HG03565 (cell line): ENCODE measurements at regions not wholly inside any gene's neighbourhood (a gene's known extent, or its start where the extent isn't known, plus 50 kb on each side); places are given as distances from the start of the nearest gene placed in this dataset.

Experiments used
- ATAC-seq: cut with Tn5 transposase; IDR thresholded peaks from one replicate; pipeline ENCODE4 v1.9.1; 2021; ENCODE audit warnings: mild to moderate bottlenecking, moderate library complexity; ENCODE audit not compliant: unreplicated experiment

DNA sequence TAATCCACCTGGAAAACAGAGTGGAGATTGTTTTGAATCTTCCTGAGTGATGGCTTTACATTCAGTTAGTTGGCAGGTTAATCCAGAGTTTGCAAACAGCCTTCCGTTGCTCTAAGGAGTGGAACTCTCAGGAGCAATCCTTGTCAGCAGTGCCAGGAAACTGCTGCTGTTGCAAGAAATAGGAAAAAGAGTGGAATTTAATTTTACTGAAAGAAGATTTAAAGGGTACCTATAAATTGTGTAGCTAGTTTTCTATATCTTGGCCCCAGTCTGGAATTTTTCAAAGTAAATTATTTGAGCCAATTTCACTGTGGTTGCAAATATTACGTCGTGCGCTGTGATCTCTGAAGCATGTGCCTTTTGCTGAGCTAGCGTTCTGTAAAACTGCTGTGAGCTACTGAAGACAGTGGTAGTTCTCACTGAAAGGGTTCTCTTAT lies 55.5 kb upstream of the SLC5A12 start:
- no peak for ATAC-seq

DNA sequence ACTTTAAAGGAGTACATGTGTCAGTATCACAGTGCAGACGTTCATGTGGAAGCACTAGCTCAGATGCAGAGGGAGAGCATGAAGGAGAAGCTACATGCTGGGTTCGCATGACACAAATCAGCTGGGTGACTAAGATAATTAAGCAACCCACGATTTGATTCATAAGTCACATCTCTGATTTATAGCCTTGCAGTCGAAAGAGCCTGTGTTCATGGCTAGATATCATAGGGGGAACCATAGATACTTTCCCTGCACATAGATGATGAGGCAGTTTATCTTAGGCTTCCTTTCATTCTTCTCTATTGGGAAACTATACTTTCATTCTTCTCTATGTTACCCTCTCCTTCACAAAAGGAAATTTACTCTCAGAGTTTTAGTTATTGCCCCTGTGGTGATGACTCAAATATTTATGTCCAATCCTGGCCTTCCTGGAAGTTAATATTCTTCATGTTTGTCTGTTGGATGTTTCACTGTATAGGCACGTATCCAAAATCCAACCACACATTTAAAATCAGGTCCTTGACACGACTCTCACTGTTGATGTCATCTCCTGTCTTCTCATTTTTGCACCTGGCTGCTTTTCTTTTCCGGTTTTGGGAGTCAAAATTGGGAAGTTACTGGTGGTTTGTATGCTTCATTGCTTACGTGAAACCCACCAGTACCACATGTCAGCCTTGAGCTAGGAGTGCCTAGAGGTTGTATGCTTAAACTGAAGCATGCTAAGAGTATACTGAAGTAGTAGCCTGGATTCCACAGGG lies 56.3 kb upstream of the SLC5A12 start:
- ATAC-seq, result no peak

DNA sequence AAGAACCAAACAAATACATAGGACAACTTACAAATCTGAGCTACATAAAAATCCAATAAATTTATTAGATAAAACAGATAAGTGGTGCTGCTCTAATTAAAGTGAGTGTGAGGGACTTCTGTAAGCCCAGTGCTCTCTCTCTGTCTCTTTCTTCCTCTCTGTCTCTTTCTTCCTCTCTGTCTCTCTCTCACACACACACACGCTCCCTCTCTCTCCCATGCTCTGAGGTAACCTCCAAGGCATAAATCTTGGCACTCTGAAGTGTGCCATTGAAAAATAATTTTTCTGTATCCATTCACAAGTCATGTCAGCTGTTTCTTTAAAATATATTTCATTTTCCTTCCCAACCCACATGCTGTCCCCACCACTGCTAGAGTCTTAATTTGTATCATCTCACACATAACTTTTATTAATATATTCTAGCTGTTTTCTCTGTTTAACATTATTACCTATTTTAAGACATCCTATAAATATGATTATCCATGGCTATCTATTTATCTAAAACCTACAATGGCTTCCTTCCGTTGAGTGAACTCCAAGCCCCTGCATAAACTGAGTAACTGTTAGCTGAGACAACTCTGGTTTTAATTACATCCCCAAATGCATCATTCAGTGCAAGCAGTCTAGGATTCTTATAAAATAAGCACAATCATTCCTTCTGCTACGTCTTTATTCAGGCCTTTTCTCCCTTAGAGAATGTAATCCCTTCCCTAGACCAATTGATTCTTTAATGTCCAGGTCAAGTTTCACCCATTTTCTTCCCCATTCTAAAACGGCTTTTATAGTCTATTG lies 57.4 kb upstream of the SLC5A12 start:
- no peak for ATAC-seq

DNA sequence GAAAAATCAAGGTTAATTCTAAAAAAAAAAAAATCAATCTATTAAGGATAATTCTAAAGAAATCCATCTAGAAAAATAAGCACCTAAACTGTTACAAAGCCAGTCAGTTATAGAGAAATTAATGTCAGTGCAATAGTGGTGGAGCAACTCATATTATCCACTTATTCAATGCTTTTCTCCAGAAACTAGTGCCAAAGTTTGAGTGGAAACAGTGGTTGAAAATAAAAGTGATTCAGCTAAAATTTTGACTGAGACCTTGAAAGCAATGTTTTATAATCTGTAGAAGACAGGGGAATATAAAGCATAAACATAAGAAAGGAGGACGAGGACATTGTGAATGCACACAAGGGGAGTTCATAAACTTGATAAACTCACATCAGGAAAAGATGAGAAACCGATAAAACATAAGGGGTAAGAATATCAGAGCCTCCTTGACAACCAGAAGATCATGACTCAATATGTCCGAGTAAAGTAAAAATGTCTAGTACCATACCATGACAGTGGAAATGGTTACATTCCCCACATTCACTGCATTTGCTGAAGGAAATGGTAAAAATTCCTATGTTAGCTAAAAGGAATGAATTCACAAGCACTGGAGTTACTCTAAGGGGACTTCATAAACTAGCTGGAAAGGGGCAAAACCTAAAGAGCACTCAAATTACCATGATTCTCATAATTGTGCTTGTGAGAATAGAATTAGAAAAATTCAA lies 58.7 kb upstream of the SLC5A12 start:
- no peak for ATAC-seq

DNA sequence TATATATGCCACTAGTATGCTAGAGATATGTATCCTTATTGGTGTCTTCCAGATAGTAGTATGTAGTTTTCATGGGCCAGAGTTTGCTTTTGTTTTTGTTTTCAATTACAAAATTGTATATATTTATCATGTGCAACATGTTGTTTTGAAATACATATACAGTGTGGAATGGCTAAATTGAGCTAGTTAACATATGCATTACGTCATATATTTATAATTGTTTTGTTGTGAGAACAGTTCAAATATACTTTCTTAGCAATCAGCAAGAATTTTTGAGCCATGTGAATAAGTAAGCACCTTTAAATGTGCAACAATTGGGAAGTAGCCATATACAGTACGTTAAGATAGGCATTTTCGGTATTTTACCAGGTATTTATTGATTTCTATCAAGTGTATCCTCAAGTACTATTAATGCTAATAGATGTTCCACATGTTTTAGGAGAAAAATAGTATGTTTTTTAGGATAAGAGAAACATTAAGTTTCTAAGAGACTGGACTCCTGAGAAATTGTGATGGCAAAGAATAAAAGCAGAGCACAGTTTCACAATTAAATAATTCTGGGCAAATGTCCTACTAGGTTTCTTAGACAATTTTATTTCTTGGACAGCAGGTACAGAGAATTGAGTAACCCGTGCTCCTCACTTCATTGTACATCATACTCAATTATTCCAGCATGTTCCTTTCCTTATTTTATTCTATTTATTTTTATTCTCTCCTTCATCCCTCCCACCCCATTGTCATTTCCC lies 60.5 kb upstream of the SLC5A12 start:
- no peak for ATAC-seq

DNA sequence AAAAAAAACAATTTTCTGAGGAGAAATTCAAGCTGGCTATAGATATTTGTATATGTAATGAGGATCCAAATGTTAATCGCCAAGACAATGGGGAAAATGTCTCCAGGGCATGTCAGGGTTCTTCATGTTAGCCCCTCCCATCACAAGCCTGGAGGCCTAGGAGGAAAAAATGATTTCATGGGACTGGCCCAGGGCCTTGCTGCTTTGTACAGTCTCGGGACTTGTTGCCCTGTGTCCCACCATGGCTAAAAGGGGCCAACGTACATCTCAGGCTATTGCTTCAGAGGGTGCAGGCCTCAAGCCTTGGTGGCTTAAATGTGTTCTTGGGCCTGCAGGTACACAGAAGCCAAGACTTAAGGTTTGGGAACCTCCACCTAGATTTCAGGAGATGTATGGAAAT lies 62.1 kb upstream of the SLC5A12 start:
- no peak for ATAC-seq

DNA sequence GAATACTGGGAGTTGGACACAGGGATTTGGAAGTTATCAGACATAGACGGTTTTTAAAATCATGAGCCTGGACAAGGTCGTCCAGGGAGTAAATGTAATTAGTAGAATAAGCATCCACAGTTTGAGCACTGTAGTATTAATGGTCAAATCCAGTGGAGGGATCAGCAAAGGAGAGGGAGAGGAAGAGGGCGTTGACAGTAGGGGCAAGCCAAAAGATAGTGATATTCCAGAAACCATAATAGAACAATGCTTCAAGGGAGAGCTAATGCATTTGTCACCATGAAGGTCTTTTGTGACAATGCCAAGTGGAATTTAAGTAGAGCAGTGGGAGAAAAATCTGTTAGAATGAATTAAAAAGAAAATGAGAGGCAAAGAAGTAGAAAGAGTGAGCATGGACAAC lies 68.9 kb upstream of the SLC5A12 start:
- ATAC-seq, result no peak

DNA sequence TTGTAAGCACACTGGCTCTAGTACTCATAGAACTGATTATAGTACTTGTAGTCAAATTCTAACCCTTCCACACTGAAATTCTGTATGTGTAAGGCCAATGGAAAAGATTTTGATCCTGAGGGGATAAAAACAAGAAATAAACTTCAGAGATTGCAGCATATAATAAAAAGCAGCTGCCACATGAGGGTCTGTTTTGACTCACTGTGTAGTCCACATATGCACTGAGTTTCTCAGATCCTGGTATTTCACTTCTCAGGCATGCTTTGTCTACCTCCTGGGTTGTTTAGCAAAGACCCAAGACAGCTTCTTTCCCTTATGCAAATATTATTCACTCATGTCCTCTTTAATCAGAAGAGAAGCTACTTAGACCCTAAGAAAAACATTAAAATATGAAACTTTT lies 71.1 kb upstream of the SLC5A12 start:
- no peak for ATAC-seq

DNA sequence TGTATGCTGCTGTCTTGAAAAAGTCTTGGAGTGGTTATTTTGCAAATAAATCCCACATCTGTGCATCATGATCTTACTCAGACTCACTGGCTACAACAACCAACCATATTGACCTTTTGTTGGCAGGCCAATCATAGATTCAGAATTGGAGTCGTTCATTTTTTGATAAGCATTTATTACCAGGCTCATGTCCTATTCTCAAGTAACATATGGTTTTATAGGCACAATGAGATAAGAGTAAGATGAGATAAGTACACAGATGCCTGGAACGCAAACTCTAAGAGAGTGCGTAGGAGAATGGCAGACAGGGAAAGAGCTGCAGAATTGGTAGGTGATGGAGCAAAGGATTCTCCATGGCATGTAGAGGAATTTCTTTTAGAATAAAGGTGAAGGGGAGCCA lies 71.6 kb upstream of the SLC5A12 start:
- no peak for ATAC-seq

DNA sequence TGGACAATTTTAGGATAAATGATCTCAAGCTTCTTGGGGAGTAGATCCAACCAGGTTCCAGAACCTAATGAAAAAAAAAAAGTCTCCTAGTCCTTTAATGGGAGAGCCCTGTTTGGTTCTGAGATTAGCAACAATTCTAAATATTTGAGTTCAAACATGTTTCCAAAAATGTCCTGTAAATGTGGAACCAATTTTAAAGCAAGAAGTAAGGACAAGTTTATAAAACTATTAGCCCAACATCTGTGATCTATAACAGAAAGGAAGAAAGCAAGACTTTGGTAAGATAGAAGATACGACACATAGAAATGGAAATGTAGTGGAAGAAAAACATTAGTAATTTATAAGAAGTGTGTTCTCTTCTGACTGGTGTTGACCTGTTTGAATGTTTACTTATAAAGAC lies 79.7 kb upstream of the SLC5A12 start:
- ATAC-seq, result no peak

DNA sequence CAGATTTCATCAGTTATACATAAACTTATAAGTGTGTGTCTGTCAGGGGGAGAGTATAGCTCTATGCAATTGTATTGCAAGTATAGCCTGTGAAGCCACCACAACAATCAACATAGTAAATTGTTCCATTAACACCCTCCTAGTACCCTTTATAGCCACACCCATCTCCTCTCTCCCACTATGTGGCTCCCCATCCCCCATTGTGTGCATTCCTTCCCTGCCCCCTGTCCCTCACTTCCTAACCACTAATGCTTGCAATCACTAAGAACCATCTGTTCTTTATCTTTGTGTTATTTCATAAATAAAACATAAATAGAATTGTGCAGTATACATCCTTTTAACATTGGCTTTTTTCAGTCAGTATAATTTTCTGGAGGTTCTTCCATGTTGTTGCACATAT lies 83.1 kb upstream of the SLC5A12 start:
- no peak for ATAC-seq

DNA sequence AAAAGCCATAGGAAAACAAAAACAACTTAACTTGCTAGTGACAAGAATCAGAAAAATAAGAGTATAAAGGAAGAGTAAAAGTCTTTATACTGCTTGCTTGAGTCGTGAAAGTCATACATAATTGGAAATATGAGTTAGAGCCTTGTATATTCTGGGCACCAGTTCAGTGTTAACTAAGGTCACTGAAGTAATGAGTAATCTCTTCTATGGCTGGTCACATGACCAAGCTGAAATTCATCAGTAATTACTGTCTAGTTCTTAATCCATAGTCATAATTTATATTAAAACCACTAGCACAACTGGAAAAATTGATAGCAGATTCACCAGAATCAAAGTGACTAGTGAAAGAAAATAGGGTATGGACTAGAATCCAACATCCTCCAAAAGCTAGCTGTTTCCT lies 84.4 kb upstream of the SLC5A12 start:
- ATAC-seq, result no peak

DNA sequence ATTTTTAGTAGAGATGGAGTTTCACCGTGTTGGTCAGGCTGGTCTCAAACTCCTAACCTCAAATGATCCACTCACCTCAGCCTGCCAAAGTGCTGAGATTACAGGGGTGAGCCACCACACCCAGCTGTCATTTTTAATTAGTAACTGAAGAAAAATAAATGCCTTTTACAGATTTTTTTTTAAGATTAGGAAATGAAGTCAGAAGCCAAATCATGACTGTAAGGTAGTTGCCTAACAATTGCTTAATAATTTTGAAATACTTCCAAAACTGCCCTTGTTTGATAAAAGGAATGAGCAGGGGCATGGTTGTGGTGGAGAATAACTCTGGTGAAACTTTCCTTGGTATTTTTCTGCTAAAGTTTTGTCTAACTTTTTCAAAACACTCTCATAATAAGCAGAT lies 98.9 kb upstream of the SLC5A12 start:
- ATAC-seq, result no peak

DNA sequence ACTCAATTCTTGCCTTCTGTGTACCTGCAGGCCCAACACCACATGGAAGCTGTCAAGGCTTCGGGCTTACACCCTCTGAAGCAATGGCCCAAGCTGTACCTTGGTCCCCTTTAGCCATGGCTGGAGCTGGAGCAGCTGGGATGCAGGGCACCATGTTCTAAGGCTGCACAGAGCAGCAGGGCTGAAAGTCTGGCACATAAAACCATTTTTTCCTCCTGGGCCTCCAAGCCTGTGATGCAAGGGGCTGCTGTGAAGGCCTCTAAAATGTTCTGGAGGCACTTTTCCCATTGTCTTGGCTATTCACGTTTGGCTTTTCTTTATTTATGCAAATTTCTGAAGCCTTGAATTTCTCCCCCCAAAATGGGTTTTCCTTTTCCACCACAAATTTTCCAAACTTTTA lies 102.1 kb upstream of the SLC5A12 start:
- ATAC-seq, result no peak

DNA sequence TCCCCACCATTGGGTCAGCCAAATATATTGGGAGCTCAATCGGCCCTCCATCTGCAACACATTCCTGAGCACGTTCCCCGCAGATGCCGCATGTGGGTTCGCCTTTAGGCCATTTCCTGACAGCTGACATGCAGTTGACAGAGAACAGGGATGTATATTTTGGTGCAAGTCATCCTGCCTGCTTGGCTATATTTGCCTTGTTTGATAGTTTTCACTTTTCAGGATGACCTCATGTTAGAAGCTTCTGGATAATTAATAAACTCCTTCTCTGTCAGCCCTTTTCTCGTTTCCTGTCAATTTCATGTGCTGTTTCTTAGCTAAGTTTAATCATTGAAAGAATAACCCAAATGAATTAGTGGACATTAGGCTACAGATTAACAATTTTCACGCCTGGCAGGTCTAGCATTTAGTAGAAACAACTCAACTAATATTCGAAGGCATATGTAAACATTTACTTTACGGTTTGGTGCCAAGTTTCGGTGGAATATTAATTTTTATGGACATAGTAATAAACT lies 105.8 kb upstream of the SLC5A12 start:
- ATAC-seq, result no peak

DNA sequence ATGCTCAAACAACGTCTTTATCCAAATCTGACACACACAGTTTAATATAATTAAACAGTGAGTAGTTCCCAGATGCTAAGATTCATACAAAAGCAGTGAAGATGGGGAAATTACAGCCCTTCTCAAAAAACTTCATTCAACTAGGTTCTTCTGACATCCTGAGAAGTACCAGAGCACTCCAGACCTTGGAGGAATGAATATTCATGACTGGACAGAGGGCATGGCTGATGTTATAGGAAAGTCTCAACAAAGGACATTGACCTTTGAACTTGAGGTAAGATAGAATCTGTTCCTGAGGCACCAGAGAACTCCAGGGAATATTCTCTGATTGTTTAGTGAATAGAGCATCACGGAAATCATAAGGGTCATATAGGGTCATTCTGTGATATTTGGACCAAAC lies 106.4 kb upstream of the SLC5A12 start:
- ATAC-seq, result no peak

DNA sequence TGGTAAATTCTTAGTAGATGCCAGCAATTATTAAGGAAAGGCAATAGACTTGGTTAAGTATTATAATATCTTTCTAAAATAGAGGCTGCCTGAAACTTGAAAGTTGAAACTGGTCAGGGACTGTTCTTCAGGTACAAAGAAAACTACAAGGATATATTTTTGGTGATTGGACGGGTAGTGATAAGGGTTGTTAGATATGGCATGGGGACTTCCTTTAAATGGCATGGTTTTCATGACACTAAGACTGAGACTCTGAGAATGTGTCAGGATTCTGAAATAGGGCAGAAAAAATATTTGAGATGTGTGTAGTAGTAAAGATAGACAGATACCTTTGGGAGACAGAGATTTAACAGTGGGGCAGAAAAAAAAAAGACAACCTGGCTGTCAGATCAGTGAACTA lies 108.4 kb upstream of the SLC5A12 start:
- no peak for ATAC-seq

DNA sequence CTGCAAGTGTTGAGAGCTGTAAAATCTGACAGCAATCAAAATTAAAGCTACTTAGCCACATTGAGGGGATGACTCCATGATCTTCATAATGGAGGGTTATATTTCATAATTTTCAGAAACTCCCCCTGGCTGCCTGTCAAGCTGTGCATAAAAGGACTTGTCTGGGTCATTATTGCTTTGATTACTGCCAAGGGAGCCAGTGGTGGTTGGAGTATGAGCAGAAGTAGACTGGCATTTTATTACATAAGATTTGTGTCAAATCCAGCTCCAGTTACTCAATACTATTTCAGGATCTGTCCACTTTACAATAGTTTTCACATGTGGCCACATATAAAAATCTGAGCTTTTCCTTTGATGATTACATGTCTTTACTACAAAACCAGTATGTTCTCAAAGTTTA lies 108.9 kb upstream of the SLC5A12 start:
- ATAC-seq, result no peak

DNA sequence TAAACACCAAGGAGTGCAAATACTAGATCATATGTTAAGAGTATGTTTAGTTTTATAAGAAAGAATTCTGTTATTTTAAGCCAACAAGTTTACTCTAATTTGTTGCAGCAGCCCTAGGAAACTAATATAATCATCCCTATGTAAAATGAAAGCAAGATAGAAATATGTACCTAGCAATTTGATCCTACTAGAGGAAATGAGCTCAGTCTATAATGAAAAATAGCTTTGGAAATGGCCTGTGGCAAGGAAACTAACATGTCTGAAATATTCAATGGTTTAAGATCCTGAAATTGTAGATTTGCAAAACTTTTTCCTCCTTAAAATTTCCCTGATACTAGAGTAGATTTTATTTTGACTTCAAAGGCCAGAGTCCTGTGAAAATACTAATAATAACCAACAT lies 112.7 kb upstream of the SLC5A12 start:
- no peak for ATAC-seq

DNA sequence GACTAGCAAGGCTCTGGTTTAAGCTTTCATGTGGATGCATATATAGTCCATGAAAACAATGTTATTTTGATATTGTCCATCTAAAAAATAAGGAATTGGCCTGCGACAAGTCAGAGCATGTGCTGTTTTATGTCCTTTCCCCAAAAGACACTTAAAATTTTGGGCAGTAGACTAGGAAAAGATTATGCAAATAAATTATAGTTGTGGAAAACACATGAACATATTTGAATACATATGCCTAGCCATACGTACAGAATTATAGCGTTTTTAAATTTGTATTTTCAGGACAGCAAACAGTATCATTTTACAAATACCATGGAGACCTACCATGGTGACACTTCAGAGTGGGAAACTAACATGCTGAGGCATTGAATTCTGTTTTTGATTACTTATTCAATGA lies 113.8 kb upstream of the SLC5A12 start:
- no peak for ATAC-seq

DNA sequence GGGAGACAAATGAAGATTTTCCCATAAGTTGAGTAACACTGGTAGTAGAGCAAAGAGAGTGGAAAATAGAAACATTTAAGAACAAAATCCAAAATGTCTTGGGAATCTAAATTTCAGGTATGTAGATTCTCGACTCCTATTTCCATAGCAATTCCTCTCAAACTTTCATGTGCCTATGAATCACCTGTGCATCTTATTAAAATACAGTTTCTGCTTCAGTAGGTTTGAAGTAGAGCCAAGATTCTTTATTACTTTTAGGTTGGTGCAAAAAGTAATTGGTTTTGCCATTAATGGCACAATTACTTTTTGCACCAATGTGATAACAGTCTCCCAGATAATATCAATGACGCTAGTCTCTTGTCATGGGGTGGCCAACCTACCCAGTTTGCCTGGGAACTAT lies 115.3 kb upstream of the SLC5A12 start:
- no peak for ATAC-seq
